ENCODE measurements at regions not wholly inside any gene's neighbourhood (a gene's known extent, or its start where the extent isn't known, plus 50 kb on each side); places are given as distances from the start of the nearest gene placed in this dataset.

DNA sequence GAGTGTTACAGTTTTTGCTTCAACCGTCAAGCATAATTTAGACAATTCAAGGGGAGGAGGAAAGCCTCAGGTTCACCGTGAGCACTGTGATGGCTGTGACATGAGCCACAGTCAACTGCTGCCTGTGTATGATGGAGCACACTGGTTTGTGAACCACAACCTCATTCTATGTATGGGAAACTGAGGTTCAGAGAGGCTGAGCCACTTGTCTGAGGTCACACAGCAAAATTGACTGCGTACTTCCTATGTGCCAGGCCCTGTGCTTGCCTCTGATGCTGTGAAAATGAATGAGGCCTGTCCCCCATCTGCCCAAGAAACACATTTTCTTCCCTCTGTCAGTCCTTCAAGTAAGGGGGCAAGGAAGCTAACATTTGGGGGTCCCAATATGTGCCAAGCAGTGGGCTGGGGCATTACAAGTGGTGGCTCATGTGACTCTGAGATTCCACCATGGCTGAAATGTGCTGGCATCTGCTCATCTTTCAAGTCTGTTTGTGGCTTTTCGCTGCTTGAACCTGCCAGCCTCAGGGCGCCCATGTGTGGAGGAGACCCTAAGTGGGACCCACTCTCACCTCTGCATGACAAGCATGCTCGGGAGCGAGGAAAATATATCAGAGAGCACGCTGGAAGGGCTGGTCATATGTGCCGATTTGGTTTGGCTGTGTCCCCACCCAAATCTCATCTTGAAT is 79.7 kb downstream of the ADRA2C start:
- no peaks in the 10 kb centered on the region for H3K9me3 ChIP-seq (ENCODE audit: control insufficient read depth, insufficient read depth, low read length)
- no CpG with 5 or more reads among the region's 9 CpGs for WGBS (ENCODE audit: insufficient coverage, insufficient read length)

DNA sequence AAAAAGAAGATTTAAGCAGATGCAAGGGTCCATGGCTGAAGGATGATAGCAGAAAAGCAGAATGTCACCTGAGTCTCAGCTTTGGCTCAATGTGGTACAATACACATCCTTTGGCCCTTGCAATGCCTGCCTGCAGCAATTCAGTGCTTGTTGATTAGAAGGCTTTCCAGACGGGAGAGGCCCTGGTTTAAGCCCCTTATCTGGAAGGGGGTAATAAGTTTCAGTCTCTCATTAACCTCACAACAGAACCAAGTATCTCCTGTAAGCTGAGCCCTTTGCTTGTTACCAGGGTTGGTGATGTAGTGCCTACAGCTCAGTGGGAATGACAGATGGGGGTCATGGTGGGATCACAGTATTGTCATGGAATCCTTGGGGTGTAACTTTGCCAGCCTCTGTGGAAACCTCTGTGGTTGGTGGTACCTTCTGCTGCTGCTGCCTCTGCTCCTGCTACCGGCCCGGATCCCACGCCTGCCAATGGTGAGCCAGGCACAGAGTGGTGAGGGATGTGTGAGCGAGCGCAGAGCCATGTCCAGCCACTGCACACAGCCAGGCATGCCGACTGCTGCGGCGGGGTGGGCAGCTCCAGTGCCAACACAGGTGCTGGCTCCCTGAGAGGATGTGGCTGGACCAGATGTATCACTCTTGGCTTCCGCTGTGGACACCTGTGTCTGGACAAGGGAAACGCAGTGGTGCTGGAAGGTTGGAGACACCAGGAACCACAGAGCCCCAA is 81.2 kb downstream of the ADRA2C start:
- no peak for DNase-seq (ENCODE audit: low read depth, low spot score)
- Histone ChIP-seq H3K27ac (ENCODE audit: low read length) (no peak overlapping the region), H3K4me1 (ENCODE audit: control insufficient read depth, insufficient read depth, low read length) (peaks cover 3% of the 10 kb centered on the region), H3K4me3 (ENCODE audit: low read length) (no peak overlapping the region), H3K27me3 (ENCODE audit: control insufficient read depth, insufficient read depth, low read length) (no peaks in the 10 kb centered on the region), H3K9me3 (ENCODE audit: control insufficient read depth, insufficient read depth, low read length) (no peaks in the 10 kb centered on the region), H3K36me3 (ENCODE audit: control insufficient read depth, insufficient read depth, low read length) (no peaks in the 10 kb centered on the region)
- no CpG with 5 or more reads among the region's 11 CpGs for WGBS (ENCODE audit: insufficient coverage, insufficient read length)

More for the DNA sequence above, 79.7 kb downstream of the ADRA2C start:
- no peaks in the 10 kb centered on the region for H3K27me3 ChIP-seq (ENCODE audit: control insufficient read depth, insufficient read depth, low read length)
- H3K4me1 ChIP-seq (ENCODE audit: control insufficient read depth, insufficient read depth, low read length) = peaks cover under 1% of the 10 kb centered on the region
- no peak for DNase-seq (ENCODE audit: low read depth, low spot score)
- no peak overlapping the region for H3K4me3 ChIP-seq (ENCODE audit: low read length)
- no peaks in the 10 kb centered on the region for H3K36me3 ChIP-seq (ENCODE audit: control insufficient read depth, insufficient read depth, low read length)
- no peak overlapping the region for H3K27ac ChIP-seq (ENCODE audit: low read length)

DNA sequence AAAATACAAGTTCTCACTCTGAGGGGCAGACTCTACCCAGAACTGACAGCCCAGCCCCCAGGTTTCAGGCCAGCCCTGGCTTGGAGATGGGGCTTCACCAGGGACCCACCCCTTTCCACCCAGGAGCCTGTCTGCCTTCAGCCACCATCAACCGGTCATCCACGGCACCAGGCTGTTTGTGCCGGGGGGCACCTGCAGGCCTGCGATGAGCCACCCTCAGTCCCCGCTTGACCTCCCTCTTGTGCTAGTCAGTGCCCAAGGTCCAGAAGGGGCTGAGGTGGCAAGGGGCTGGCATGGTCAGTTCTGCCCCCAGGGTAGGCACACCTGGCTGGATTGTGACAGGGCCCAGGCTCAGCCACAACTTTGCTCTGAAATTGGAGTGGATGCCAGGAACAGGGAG is 82.1 kb downstream of the ADRA2C start:
- WGBS (ENCODE audit: insufficient coverage, insufficient read length) = no CpG with 5 or more reads among the region's 5 CpGs
- Histone ChIP-seq H3K4me3 (ENCODE audit: low read length) (no peak overlapping the region), H3K9me3 (ENCODE audit: control insufficient read depth, insufficient read depth, low read length) (no peaks in the 10 kb centered on the region), H3K4me1 (ENCODE audit: control insufficient read depth, insufficient read depth, low read length) (peaks cover 3% of the 10 kb centered on the region; the same call in 1 of the 2 replicates), H3K27me3 (ENCODE audit: control insufficient read depth, insufficient read depth, low read length) (no peaks in the 10 kb centered on the region), H3K36me3 (ENCODE audit: control insufficient read depth, insufficient read depth, low read length) (no peaks in the 10 kb centered on the region), H3K27ac (ENCODE audit: low read length) (no peak overlapping the region)
- DNase-seq (ENCODE audit: low read depth, low spot score) = no peak

DNA sequence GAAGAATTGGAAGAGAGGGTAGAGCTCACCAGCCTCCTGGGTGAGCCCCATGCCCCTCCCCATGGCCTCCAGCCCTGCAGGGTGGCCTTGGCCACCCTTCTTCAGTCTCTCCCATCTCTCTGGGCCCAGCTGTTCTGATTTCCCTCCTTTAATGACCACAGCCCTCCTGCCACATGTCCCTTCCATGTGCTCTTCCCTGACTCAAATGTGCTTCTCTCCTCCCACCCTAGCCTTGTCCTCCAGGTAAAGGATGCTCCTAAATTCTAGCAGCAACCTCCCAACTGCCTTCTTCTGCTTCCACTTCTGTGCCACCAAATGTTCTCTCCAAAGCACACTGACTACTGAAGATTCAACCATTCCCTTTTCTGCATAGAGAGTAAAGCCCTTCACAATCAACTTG is 83.0 kb downstream of the ADRA2C start:
- Histone ChIP-seq H3K27ac (ENCODE audit: low read length) (no peak overlapping the region), H3K36me3 (ENCODE audit: control insufficient read depth, insufficient read depth, low read length) (no peaks in the 10 kb centered on the region), H3K4me1 (ENCODE audit: control insufficient read depth, insufficient read depth, low read length) (peaks cover 3% of the 10 kb centered on the region; the same call in 1 of the 2 replicates), H3K27me3 (ENCODE audit: control insufficient read depth, insufficient read depth, low read length) (no peaks in the 10 kb centered on the region), H3K4me3 (ENCODE audit: low read length) (no peak overlapping the region), H3K9me3 (ENCODE audit: control insufficient read depth, insufficient read depth, low read length) (no peaks in the 10 kb centered on the region)
- no peak for DNase-seq (ENCODE audit: low read depth, low spot score)

DNA sequence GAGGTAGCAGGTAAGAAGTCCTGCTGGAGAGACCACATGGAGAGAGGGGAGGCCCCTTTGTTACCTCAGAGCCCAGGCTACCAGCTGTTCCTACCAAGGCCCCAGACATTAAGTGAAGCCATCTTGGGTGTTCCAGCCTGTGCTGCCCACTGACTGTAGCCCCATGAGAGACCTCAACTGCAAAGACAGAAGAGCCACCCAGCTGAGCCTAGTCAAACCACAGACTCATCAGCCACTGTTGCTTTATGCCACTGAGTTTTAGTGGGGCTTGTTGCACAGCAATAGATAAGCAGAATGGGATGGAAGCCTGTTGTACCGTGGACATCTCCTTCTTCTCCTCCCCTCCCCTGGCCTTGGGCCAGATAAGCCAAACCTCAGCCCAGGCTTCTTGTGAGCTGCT is 83.9 kb downstream of the ADRA2C start:
- Histone ChIP-seq H3K27ac (ENCODE audit: low read length) (no peak overlapping the region), H3K27me3 (ENCODE audit: control insufficient read depth, insufficient read depth, low read length) (no peaks in the 10 kb centered on the region), H3K9me3 (ENCODE audit: control insufficient read depth, insufficient read depth, low read length) (no peaks in the 10 kb centered on the region), H3K4me3 (ENCODE audit: low read length) (no peak overlapping the region), H3K36me3 (ENCODE audit: control insufficient read depth, insufficient read depth, low read length) (no peaks in the 10 kb centered on the region), H3K4me1 (ENCODE audit: control insufficient read depth, insufficient read depth, low read length) (peaks cover 3% of the 10 kb centered on the region; the same call in 1 of the 2 replicates)
- DNase-seq (ENCODE audit: low read depth, low spot score) = no peak
- WGBS (ENCODE audit: insufficient coverage, insufficient read length) = no CpG with 5 or more reads among the region's 1 CpG

DNA sequence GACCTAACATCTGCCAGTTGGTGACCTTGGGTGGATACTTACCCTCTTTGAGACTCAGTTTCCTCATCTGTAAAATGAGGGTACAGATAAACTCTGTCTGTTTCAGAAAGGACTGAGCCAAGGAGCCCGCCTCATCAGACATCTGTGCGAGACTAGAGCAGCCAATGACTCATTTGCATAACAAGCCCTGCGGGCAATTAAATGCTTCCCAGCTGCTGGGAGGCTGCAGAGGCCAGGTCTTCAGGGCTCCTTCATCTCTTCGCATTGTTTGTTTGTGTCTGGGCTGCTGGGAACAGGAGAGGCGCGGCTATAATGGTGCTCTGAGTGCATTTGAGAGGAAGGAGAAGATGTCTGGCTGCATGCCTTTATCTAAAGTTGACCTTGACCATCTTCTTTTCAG is 85.0 kb downstream of the ADRA2C start:
- H3K27ac ChIP-seq (ENCODE audit: low read length) = no peak overlapping the region
- H3K9me3 ChIP-seq (ENCODE audit: control insufficient read depth, insufficient read depth, low read length) = no peaks in the 10 kb centered on the region
- no peak overlapping the region for H3K4me3 ChIP-seq (ENCODE audit: low read length)
- no peaks in the 10 kb centered on the region for H3K36me3 ChIP-seq (ENCODE audit: control insufficient read depth, insufficient read depth, low read length)
- peaks cover 3% of the 10 kb centered on the region; the same call in 1 of the 2 replicates for H3K4me1 ChIP-seq (ENCODE audit: control insufficient read depth, insufficient read depth, low read length)
- H3K27me3 ChIP-seq (ENCODE audit: control insufficient read depth, insufficient read depth, low read length) = no peaks in the 10 kb centered on the region
- no CpG with 5 or more reads among the region's 6 CpGs for WGBS (ENCODE audit: insufficient coverage, insufficient read length)
- DNase-seq (ENCODE audit: low read depth, low spot score) = no peak

DNA sequence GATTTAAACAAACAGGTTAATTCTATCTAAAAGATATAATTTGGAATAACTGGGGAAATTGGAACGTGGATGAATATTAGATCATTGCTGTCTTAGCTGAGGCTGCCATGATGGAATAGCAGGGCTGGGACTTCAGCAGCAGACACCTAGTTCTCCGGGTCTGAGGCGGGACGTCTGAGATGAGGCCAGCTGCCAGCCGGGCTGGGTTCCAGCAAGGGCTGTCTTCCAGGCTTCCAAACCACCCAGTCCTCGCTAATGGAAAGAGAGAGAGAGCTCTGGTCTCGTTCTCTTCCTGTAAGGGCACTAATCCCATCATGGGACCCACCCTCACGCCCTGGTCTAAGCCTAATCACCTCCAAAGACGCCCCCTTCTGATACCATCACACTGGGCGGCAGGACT is 85.7 kb downstream of the ADRA2C start:
- no CpG with 5 or more reads among the region's 10 CpGs for WGBS (ENCODE audit: insufficient coverage, insufficient read length)

DNA sequence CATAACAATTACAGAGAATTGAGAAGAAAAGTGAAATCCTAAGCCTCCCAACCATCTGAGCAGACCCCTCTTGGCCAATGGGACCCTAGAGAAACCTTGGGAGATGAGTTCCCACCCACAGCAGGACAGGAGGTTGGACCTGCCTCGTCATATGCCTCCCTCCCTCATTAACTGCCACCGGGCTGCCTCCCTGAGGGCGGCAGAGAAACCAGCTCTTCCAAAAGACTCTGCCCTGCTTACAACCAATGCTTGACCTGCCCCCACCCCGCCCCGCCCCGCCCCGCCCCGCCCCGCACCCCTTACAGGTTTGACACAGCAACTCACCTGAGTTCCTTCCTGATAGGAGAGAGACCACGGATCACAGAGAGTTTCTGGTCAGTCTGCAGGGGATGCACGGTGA is 86.1 kb downstream of the ADRA2C start:
- Histone ChIP-seq H3K4me1 (ENCODE audit: control insufficient read depth, insufficient read depth, low read length) (peaks cover 3% of the 10 kb centered on the region; the same call in 1 of the 2 replicates), H3K9me3 (ENCODE audit: control insufficient read depth, insufficient read depth, low read length) (no peaks in the 10 kb centered on the region), H3K27me3 (ENCODE audit: control insufficient read depth, insufficient read depth, low read length) (no peaks in the 10 kb centered on the region), H3K36me3 (ENCODE audit: control insufficient read depth, insufficient read depth, low read length) (no peaks in the 10 kb centered on the region), H3K27ac (ENCODE audit: low read length) (no peak overlapping the region), H3K4me3 (ENCODE audit: low read length) (no peak overlapping the region)
- DNase-seq (ENCODE audit: low read depth, low spot score) = no peak
- no CpG with 5 or more reads among the region's 11 CpGs for WGBS (ENCODE audit: insufficient coverage, insufficient read length)

More for the DNA sequence above, 85.7 kb downstream of the ADRA2C start:
- Histone ChIP-seq H3K9me3 (ENCODE audit: control insufficient read depth, insufficient read depth, low read length) (no peaks in the 10 kb centered on the region), H3K4me1 (ENCODE audit: control insufficient read depth, insufficient read depth, low read length) (peaks cover 3% of the 10 kb centered on the region; the same call in 1 of the 2 replicates), H3K4me3 (ENCODE audit: low read length) (no peak overlapping the region), H3K27me3 (ENCODE audit: control insufficient read depth, insufficient read depth, low read length) (no peaks in the 10 kb centered on the region), H3K36me3 (ENCODE audit: control insufficient read depth, insufficient read depth, low read length) (no peaks in the 10 kb centered on the region), H3K27ac (ENCODE audit: low read length) (no peak overlapping the region)
- DNase-seq (ENCODE audit: low read depth, low spot score) = no peak

DNA sequence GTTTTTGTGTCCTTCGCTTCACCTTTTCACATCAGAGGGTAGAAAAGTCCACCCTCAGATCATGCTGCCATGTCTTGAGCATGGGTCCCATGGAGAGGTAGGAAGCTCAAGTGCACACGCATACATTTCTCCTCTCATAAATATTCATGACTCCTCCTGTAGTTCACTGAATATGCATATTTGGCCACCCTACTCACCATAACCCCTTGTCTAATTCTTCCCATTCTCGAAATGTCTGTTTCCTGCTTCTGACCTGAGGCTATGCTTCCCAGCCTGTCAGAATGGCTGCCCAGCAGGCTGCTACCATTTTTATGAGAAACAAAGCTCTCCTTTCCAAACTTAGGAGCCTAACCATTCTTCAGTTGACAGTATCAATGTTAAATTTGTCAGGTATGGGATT is 86.5 kb downstream of the ADRA2C start:
- no CpG with 5 or more reads among the region's 3 CpGs for WGBS (ENCODE audit: insufficient coverage, insufficient read length)
- H3K4me3 ChIP-seq (ENCODE audit: low read length) = no peak overlapping the region

DNA sequence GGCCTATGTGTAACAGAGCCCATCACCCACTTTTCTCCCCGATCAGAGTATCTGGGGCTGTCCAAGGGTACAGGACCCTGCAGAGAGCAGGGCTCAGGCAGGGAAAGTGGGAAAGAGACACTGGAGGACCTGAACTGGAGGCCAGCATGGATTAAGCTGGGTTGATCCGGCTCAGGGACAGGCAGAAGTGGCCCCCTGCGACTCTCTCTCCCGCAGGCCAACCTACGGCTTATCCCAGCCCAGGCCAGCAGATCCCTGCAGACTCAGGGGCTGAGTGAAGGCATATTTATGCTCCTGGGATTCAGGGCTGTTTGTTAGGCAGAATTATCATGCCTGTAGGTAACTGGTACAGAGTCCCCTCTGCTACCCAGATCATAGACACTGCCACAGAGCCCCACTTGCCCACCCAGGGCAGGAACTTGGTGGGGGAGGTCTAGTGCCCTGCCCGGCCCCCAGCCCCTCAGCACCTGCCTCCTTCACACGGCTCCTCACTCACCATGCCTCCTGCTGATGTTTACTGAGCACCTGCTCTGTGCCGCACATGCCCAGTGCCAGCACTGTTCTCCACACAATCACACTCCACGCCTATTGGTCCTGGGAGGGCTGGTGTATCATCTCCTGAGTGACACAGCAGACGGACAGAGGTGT is 87.3 kb downstream of the ADRA2C start:
- H3K4me3 ChIP-seq (ENCODE audit: low read length) = no peak overlapping the region
- no peak overlapping the region for H3K27ac ChIP-seq (ENCODE audit: low read length)
- H3K36me3 ChIP-seq (ENCODE audit: control insufficient read depth, insufficient read depth, low read length) = no peaks in the 10 kb centered on the region
- no peaks in the 10 kb centered on the region for H3K9me3 ChIP-seq (ENCODE audit: control insufficient read depth, insufficient read depth, low read length)
- H3K4me1 ChIP-seq (ENCODE audit: control insufficient read depth, insufficient read depth, low read length) = peaks cover 3% of the 10 kb centered on the region; the same call in 1 of the 2 replicates
- H3K27me3 ChIP-seq (ENCODE audit: control insufficient read depth, insufficient read depth, low read length) = no peaks in the 10 kb centered on the region
- WGBS (ENCODE audit: insufficient coverage, insufficient read length) = no CpG with 5 or more reads among the region's 10 CpGs
- DNase-seq (ENCODE audit: low read depth, low spot score) = no peak

More for the DNA sequence above, 86.5 kb downstream of the ADRA2C start:
- Histone ChIP-seq H3K36me3 (ENCODE audit: control insufficient read depth, insufficient read depth, low read length) (no peaks in the 10 kb centered on the region), H3K27me3 (ENCODE audit: control insufficient read depth, insufficient read depth, low read length) (no peaks in the 10 kb centered on the region), H3K4me1 (ENCODE audit: control insufficient read depth, insufficient read depth, low read length) (peaks cover 3% of the 10 kb centered on the region; the same call in 1 of the 2 replicates), H3K9me3 (ENCODE audit: control insufficient read depth, insufficient read depth, low read length) (no peaks in the 10 kb centered on the region), H3K27ac (ENCODE audit: low read length) (no peak overlapping the region)
- DNase-seq (ENCODE audit: low read depth, low spot score) = no peak
